HG03354 (cell line): ENCODE measurements at regions not wholly inside any gene's neighbourhood (a gene's known extent, or its start where the extent isn't known, plus 50 kb on each side); places are given as distances from the start of the nearest gene placed in this dataset.
"Not testable (repeated sequence)": the region's sequence is repeated elsewhere in the genome, so short reads cannot be mapped to it uniquely, and the experiment has no call there.

ENCODE experiments used
- ATAC-seq: cut with Tn5 transposase; IDR thresholded peaks from one replicate; pipeline ENCODE4 v1.9.1; 2021; ENCODE audit warnings: mild to moderate bottlenecking; ENCODE audit not compliant: unreplicated experiment, poor library complexity, severe bottlenecking

DNA sequence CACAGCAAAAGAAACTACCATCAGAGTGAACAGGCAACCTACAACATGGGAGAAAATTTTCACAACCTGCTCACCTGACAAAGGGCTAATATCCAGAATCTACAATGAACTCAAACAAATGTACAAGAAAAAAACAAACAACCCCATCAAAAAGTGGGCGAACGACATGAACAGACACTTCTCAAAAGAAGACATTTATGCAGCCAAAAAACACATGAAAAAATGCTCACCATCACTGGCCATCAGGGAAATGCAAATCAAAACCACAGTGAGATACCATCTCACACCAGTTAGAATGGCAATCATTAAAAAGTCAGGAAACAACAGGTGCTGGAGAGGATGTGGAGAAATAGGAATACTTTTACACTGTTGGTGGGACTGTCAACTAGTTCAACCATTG, 207.8 kb downstream of the USP6NL start:
- ATAC-seq = not testable (repeated sequence)

DNA sequence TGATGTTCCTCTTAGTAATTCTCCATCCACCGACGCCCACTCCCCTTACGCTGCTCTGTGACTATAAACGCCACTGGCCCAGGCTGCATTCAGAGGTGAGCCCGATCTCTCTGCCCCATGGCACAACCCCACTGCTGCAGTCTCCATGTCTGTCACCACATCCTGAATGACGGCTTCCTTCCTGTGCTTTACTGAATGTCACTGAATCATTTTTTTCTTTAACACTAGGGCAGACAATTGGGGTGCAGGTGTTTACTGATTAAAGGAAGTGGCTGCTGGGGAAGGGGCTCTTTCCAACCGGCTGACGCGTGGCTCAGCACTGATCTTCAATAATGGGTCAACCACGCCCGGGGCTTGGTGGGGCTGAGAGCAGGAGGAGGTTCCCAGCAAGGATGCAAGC, 208.3 kb downstream of the USP6NL start:
- peak; percentile 77 for ATAC-seq

DNA sequence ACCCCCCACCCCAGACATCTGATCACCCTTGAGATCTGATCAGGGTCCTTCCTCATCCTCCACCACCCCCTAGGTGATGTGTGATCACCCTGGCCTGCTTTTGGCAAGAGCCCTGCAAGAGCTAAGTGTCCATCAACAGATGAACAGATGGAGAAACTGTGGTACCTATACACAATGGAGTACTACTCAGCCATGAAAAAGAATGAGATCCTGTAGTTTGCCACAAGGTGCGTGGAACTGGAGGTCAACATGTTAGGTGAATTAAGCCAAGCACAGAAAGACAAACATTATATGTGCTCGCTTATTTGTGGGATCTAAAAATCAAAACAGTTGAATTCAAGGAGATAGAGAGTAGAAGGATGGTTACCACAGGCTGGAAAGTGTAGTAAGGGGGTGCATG, 209.1 kb downstream of the USP6NL start:
- ATAC-seq = no peak

DNA sequence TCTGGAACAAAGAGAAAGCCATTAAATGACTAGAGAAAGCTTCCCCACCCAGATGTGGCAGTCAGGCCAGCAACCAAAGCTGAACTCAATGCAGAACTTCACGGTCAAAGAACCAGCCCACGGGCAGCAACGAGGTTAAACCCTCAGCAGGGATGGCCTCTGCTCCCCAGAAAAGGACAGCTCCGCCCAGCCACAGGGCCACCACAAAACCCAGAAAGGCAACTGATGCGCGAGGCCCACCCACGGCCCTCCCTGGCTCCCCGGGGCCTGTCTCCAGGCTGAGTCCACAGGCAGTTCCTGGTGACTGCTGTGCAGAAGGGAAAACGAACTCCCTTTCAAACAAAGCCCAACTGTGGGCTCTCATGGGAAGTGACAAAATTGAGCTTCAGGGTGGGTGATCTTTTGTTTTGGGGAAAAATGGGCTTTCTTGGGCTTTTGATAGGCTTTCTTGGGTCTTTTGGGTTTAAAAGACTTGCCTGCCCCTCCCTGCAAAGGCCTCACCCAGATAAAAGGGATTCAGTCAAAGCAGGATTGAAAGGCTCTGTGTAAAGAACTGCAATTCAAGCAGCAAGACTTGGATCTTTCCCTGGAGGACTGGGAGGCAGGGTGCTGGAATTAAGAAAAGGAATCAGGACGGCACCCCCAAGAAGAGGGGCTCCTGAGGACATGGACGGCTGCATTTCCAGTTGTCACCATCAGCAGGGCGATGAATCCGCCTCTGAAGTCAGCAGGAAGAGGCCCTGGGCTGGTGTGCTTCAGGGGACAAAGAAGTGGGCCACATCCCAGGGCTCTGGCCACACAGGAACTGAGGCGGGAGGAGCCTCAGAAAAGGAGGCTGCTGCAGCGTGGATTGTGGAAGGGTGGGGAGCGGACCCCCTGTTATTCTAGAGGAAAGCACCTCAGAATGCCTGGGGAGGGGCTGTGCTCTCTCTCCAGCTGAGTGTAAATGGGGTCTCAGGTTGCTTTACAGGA, 209.9 kb downstream of the USP6NL start:
- ATAC-seq = no peak

DNA sequence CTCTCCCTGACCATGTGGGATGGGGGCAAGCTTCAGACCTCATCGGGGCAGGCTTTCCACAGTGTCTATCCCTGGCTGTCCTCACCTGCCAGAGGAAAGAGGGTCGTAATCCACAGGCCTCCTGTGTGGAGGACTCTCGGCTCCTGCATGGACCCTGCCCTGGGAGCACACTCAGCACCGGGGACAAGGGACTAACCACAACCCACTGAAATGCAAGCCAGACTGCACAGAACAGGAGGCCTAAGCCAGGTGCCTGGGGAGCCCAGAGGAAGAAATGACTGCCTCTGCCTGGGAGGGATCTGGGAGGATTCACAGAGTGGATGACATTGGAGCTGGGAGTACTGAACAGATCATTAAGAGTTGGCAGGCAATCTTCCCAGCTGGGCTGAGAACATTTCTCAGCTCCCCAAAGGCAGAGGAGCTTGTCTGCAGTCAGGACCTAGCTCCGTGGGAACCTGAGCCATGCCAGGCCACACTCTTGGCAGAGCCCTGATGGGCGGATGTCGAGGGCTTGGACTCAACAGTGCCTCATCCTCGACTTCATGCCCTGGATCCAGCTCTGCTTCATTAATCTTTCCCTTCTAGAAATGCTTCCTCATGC, 213.4 kb downstream of the USP6NL start:
- ATAC-seq = no peak

DNA sequence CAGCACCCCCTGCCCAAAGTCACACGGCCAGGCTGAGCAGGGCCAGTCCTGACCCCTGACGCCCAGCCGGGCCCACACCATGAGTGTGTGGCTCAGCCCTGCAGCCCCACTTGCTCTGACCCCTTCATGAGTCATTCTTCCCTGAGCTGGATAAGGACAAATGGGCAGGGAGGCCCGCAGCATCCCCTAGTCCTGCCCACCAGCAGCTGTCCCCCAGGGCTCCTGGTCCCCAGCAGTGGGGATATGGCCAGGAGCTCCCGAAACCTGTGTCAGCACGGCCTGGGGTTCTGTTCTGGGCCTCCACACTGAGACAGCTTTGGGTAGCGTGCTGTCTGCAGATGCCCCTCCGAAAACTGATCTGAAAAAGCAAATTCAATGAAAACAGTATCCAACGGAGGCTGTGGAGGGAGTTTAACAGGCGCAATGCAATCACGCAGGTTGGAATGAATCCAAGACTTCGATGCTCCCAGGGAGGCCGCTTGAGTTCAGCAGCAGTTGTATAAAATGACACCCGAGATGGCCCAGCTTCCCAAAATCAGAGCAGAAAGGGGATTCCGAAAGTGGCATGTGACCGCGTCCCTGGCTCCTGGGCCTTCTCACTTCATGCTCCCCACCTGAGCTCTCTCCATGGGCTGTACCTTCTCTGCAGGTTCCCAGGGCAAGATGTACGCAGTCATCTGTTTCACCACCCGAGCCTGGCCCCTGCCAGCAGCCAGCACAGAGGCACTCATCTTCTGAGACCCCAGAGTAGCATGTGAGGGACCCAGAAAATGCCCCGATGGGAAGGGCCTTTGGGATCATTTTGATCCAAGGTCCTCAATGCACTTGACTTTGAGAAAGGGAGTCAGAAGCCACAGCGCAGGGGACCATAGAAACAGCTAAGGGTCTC, 214.1 kb downstream of the USP6NL start:
- no peak for ATAC-seq

DNA sequence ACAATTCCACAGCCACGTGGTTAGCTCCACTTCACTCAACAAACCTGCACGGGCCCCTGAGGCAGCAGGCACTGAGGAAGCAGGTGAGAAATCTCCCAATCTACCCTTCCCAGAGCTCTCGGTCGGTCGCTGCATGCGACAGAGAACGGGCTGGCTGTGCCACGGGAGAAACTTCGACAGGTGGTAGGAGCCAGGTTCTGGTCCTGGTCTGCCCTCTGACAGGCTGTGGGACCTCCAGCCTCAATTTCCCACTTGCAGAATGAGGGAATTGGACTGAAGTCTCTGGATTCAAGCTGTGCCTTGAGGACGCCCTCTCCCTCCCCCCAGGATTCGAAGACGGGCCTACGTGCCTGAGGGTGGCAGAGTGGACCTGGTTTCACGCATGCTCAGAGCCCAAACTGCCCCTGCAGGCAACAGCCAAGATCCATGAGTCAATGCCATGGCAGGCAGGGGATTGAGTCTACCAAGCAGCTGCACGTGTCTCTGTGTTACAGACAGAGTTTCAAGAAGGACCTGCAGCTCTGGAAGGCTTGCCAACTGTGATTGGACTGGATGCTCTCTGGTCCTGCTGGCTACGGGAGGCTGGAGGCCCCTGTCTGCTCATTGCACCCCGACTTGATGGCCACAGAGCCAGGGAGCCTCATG, 215.0 kb downstream of the USP6NL start:
- no peak for ATAC-seq

DNA sequence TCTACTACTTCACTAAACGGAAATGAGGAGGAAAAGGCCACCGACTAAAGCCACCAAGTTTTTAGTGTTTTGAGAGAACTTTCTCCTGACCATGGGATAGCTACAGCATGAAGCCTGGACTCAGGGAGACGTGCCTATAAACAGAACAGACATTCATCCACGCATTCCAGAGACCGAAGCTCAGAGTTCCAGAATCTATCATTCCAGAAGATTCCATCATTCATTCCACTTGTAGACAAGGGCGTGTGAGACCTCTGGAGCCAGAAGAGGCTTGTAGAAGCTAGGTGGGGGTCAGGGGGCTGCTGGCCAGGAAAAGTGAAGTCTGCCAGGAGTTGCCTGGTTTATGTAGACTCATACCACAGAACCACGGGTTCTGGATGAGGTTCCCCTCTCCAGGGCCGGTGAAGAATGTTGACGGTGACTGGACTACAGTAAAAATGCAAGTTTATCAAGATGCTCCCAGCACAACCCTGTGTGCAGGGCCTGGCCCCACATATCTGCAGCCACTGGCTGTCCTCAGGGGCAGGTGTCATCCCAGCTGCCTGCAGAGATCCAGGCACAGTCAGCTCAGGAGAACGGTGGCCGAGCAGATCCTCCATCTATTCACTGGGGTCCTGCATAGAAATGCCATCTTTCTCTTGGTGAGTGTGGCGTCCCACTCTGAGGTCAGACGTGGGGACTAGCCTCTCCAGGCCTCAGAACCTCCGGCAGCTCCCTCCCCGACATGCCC, 215.7 kb downstream of the USP6NL start:
- no peak for ATAC-seq

DNA sequence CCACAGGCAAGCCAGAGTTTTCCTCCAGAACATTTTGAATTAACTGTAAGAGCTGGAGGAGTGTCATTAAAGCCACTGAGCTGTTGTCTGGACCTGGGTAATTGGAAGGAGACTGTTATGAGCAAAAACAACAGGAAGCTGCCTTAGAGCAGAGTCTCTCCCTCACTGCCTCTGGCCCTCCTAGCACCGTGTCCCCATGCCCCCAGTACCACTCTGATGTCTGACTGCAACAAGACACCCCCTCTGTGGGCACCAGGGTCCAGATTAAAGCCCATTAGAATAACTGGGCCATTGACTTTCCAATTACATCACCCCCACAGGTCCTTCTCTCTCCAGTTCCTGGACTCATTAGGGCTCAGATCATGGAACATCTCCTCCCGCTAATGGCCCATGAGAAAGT, 216.3 kb downstream of the USP6NL start:
- no peak for ATAC-seq

DNA sequence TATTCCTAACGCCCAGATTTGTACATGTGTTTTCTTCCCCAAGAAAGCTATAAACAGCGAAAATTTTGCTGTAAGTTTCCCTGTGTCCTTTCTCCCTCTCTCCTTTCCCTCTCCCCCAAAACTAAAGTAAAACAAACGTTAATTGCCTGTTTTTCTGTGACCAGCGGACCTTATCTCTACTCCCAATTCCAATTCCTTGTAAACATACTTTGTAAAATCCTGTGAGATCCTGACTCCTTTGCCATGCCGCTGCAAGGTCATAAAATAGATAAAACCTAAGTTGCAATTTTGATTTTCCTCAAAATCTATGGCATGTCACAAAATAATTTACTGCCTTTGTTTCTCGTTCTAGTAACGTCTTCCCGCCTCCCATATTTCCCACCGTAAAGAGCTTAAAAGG, 217.6 kb downstream of the USP6NL start:
- ATAC-seq = no peak

DNA sequence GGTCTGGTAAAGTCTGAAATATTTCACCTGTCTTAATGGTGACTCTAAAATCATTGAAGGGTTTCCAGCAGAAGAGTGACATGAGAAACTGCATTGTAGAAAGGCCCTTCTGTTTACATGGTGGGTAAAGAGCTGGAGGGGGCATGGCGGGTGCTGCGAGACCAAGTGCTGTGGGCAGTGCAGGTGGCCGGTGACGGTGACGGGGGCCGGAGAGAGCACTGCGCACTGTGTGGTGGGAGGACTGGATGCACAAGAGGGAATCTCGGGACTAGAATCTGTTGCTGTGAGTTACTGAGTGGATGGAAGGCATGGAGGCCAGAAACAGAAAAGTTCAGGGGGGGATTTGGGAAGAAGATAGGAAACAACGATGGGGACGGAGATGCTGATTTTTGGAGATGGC, 218.7 kb downstream of the USP6NL start:
- no peak for ATAC-seq

DNA sequence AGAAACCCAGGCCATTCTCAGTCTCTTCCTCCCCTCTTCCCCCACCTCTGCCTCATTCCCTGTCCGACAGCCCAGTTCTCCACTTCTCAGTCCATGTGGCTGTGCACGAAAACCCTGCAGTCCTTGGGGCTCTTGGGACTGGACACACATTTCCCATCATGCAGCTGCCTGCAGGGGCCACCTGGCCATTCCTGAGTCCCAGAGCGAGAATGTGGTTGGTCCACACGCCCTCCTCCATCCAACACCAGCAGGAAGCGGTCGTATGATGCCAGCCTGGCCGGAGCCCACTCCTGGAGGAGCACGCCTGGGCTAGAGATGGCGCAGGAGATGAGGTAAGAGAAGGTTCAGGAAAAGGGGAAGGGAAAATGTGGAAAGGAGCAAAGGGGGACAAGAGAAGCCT, 222.5 kb downstream of the USP6NL start:
- no peak for ATAC-seq

DNA sequence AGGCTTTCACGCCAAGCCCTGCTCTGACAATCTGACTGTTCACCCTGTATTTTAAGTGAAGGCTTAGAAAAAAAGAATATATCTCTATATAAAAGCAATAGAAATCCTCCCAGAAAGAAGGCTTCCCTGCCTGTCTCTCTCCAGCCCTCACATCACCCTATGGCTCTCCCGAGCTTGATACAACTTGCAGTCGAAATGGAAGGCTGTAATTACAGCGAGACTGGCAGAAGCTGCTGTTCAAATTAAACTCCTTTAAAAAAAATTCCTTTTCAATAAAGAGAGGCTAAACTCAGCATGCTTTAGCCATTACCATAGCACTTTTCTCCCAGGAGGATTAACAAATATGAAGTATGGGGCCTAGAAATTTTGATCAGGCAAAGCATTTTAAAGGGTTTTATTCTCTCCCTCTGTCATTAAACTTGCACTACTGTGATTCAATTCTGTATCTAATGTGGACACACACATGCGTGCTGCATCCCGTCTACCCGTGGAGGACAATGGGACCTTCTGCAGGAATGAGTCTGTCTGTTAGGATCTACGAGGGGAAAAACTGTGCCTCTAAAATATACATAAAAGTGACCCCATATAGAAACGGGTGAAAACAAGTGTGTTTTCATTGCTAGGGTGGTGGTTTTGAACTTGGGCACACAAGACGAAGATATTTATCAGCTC, 223.8 kb downstream of the USP6NL start:
- ATAC-seq = no peak

DNA sequence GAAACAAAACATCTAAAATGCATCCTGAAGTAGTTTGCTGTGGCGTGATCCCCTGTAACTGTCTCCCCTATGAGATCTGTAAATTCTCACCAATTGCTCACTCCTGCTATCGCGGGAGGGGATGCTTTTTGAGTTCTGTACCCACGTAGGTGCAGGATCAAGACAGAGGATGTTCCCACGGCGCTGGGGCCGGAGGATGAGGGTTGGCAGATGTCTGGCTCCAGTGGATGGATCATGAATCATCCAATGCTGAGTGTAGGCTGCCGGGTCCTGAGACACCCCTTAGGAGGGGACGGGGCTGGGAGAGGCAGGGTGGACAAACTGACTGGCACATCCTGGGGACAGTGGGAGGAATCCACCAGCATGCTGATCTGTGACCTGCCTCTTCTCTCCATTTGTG, 224.4 kb downstream of the USP6NL start:
- ATAC-seq = no peak
